B cell (primary cell): ENCODE measurements at regions not wholly inside any gene's neighbourhood (a gene's known extent, or its start where the extent isn't known, plus 50 kb on each side); places are given as distances from the start of the nearest gene placed in this dataset.

Source experiments
- ATAC-seq: fragments of 200-7000 bp; cut with Tn5 transposase; one replicate; pipeline ENCODE4 v1.10.0; 2021; ENCODE audit warnings: low read depth, mild to moderate bottlenecking, moderate number of reproducible peaks, moderate library complexity
- CTCF ChIA-PET: fragments of 350-600 bp; sonication (Branson Sonifier 250); formaldehyde crosslinking; loops from one replicate; lab custom pipeline; 2021; ENCODE audit warnings: antibody characterized with exemption, inconsistent platforms; lab: Charles Lee
- POLR2A ChIA-PET: fragments of 350-600 bp; sonication (Branson Sonifier 250); formaldehyde crosslinking; loops from one replicate; lab custom pipeline; 2021; ENCODE audit warnings: antibody characterized with exemption; lab: Charles Lee
- DNase-seq: peaks from one replicate; pipeline ENCODE4 v3.0.0; 2013
- H2AFZ ChIP-seq: 2 replicates; pipeline ENCODE4 v1.6.1; 2012; ENCODE audit warnings: mild to moderate bottlenecking, low read depth, low read length; ENCODE audit not compliant: insufficient read depth, poor library complexity, severe bottlenecking
- H3K27ac ChIP-seq, 2 donors: 1 replicate in 1 of 2; 2 replicates in 1 of 2; pipeline ENCODE4 v1.5.1; 2012 to 2013; ENCODE audit warnings: low read length in 2 of 2, mild to moderate bottlenecking in 2 of 2, moderate library complexity in 1 of 2
- H3K27me3 ChIP-seq, 4 experiments: fragments of 200-600 bp in 1 of 4; sonication (generic) in 1 of 4; replicated peaks in 1 of 4; 1 replicate in 2 of 4; 2 replicates in 2 of 4; pipeline versions ENCODE4 v1.6.1 to v1.7.0; 2013 to 2016; ENCODE audit warnings: low read length in 3 of 4, mild to moderate bottlenecking in 2 of 4, mixed read lengths in 1 of 4, moderate library complexity in 1 of 4; ENCODE audit not compliant: insufficient read depth in 4 of 4, control insufficient read depth in 3 of 4; ENCODE audit errors: control extremely low read depth in 1 of 4
- H3K36me3 ChIP-seq, 2 experiments: replicated peaks in 1 of 2; 1 replicate in 1 of 2; 2 replicates in 1 of 2; pipeline versions ENCODE4 v1.6.1 to v1.7.1; 2013; ENCODE audit warnings: low read length in 1 of 2; ENCODE audit not compliant: insufficient read depth in 2 of 2, control insufficient read depth in 1 of 2; ENCODE audit errors: control extremely low read depth in 1 of 2, extremely low read depth in 1 of 2
- H3K4me1 ChIP-seq, 2 donors: fragments of 200-600 bp in 1 of 2; sonication (generic) in 1 of 2; 1 replicate in 1 of 2; 2 replicates in 1 of 2; pipeline versions ENCODE4 v1.5.1 to v1.6.1; 2013 to 2017; ENCODE audit warnings: low read length in 2 of 2; ENCODE audit not compliant: control insufficient read depth in 2 of 2, insufficient read depth in 2 of 2
- H3K4me2 ChIP-seq: replicated peaks from 2 replicates; pipeline ENCODE3; 2012; ENCODE audit warnings: mild to moderate bottlenecking, low read depth, low read length; ENCODE audit not compliant: poor library complexity, severe bottlenecking
- H3K4me3 ChIP-seq, 5 experiments: fragments of 200-600 bp in 1 of 5; sonication (generic) in 1 of 5; 1 replicate in 3 of 5; 2 replicates in 2 of 5; pipeline versions ENCODE4 v1.5.1 to v1.7.0; 2011 to 2016; ENCODE audit warnings: low read length in 4 of 5, mild to moderate bottlenecking in 4 of 5, low read depth in 2 of 5, control low read depth in 1 of 5, moderate library complexity in 1 of 5; ENCODE audit not compliant: insufficient read depth in 1 of 5; ENCODE audit errors: control extremely low read depth in 1 of 5, extremely low read depth in 1 of 5
- H3K79me2 ChIP-seq: fragments of 200-600 bp; sonication (generic); one replicate; pipeline ENCODE4 v1.6.0; 2016; ENCODE audit warnings: low read length; ENCODE audit not compliant: control insufficient read depth, insufficient read depth
- H3K9ac ChIP-seq: fragments of 200-600 bp; sonication (generic); 2 replicates; pipeline ENCODE4 v1.6.1; 2017; ENCODE audit warnings: mild to moderate bottlenecking, low read length, moderate library complexity
- H3K9me3 ChIP-seq, 3 donors: one replicate each; pipeline versions ENCODE4 v1.6.1 to v1.7.1; 2013; ENCODE audit warnings: low read length in 2 of 3; ENCODE audit not compliant: control insufficient read depth in 2 of 3, insufficient read depth in 1 of 3; ENCODE audit errors: control extremely low read depth in 1 of 3
- H4K20me1 ChIP-seq: 2 replicates; pipeline ENCODE4 v1.6.0; 2012; ENCODE audit warnings: mild to moderate bottlenecking, low read length; ENCODE audit not compliant: insufficient read depth, control insufficient read depth, poor library complexity, severe bottlenecking
- H3K27ac Mint-ChIP-seq: one replicate; pipeline ENCODE4 v1.8.0; 2021; ENCODE audit warnings: mixed read lengths
- H3K27me3 Mint-ChIP-seq: one replicate; pipeline ENCODE4 v1.8.0; 2021; ENCODE audit warnings: mixed read lengths
- H3K4me1 Mint-ChIP-seq: one replicate; pipeline ENCODE4 v1.8.0; 2021; ENCODE audit warnings: mixed read lengths
- H3K4me3 Mint-ChIP-seq: one replicate; pipeline ENCODE4 v1.8.0; 2021; ENCODE audit warnings: mixed read lengths
- H3K9me3 Mint-ChIP-seq: one replicate; pipeline ENCODE4 v1.8.0; 2022; ENCODE audit warnings: mixed read lengths; ENCODE audit not compliant: insufficient read depth
- EZH2 ChIP-seq: IDR thresholded peaks from 2 replicates; pipeline ENCODE4 v1.6.1; 2012; ENCODE audit warnings: borderline replicate concordance, low read depth, mild to moderate bottlenecking, moderate library complexity, low read length; ENCODE audit not compliant: insufficient read depth, poor library complexity, severe bottlenecking
- WGBS: methylation state at CpG from one replicate; pipeline ENCODE4 v1.1.5; 2013; ENCODE audit warnings: missing lambda C conversion rate; ENCODE audit not compliant: insufficient coverage; 5-methylcytosine and 5-hydroxymethylcytosine counted together
- intact Hi-C: fragments of 100-400 bp; cut with micrococcal nuclease; formaldehyde crosslinking; loops from one replicate; pipeline ENCODE4 v1.10.0; 2022
- TF ChIP-seq, protein P1 (sequence below): fragments of 200-600 bp; IDR thresholded peaks from one replicate; pipeline ENCODE4 v1.8.0; 2022; ENCODE audit warnings: antibody characterized with exemption, mild to moderate bottlenecking

DNA sequence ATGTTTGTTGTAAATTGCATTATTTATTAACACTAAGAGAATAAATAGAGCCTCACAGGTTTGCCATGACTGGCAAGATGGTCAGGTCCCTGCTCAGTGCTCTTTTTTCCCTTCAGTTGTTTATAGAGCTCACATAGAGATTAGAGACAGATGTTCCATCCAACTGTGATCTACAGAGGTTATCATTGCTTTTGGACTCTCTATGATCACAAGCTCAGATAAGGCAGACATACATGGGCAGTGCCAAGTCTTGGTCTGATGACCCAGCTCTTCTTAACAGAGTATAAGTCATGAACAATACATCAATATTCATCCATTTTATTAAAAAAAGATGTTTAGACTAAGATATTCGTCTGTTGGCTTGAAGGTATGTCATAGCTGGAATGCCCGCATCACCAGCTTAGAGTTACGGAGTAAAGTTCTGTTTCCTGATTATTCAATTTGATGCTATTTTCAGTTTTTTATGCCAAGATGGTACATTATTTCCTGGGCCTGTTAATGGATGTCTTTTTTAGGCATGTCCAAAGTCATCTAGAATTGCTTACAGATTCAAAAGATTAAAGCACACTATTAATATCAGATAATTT lies 729.8 kb upstream of the SLC10A2 start:
- TF ChIP-seq EZH2: no peak
- TF ChIP-seq, protein P1, sequence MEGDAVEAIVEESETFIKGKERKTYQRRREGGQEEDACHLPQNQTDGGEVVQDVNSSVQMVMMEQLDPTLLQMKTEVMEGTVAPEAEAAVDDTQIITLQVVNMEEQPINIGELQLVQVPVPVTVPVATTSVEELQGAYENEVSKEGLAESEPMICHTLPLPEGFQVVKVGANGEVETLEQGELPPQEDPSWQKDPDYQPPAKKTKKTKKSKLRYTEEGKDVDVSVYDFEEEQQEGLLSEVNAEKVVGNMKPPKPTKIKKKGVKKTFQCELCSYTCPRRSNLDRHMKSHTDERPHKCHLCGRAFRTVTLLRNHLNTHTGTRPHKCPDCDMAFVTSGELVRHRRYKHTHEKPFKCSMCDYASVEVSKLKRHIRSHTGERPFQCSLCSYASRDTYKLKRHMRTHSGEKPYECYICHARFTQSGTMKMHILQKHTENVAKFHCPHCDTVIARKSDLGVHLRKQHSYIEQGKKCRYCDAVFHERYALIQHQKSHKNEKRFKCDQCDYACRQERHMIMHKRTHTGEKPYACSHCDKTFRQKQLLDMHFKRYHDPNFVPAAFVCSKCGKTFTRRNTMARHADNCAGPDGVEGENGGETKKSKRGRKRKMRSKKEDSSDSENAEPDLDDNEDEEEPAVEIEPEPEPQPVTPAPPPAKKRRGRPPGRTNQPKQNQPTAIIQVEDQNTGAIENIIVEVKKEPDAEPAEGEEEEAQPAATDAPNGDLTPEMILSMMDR: no peak
- WGBS: no CpG with 5 or more reads among the region's 3 CpGs
- Histone ChIP-seq H4K20me1 (no peaks in the 10 kb centered on the region), H3K4me2 (no peak overlapping the region), H3K9me3 (no peaks in the 10 kb centered on the region), H2AFZ (no peak overlapping the region), H3K36me3 (no peaks in the 10 kb centered on the region), H3K27ac (no peak overlapping the region), H3K4me3 (no peak overlapping the region), H3K27me3 (no peaks in the 10 kb centered on the region), H3K4me1 (no peaks in the 10 kb centered on the region), H3K9ac (no peak overlapping the region), H3K79me2 (no peaks in the 10 kb centered on the region)
- Mint-ChIP-seq H3K27me3 (no peaks in the 10 kb centered on the region), H3K9me3 (no peaks in the 10 kb centered on the region), H3K4me1 (no peaks in the 10 kb centered on the region), H3K4me3 (no peak overlapping the region), H3K27ac (no peak overlapping the region)
- CTCF ChIA-PET: no interaction called here
- ATAC-seq (no peak), DNase-seq (no peak)
- POLR2A ChIA-PET: no interaction called here
- intact Hi-C loops: no loop called here

DNA sequence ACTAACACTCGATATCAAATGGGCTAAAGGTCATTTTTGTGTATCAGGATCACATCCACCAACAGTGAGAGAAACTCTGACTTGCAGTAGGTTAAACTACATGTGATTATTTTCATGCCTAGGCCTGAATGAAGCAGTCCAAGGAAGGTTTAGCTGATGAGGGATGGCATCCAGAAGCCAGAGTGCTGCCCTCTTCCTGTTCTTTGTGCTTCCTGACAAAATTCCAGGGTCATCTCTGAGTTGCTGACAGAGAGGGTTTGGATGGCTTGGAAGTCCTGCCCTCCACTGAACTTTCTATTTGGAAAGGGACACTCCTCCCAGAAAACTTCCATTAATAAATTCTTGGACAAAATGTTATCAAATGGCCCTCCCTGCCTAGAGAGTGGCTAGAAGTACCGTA lies 728.3 kb upstream of the SLC10A2 start:
- intact Hi-C loops: no loop called here
- Histone ChIP-seq H3K4me1 (no peaks in the 10 kb centered on the region), H3K79me2 (no peaks in the 10 kb centered on the region), H3K36me3 (no peaks in the 10 kb centered on the region), H3K4me3 (no peak overlapping the region), H3K27me3 (no peaks in the 10 kb centered on the region), H3K9ac (no peak overlapping the region), H3K27ac (no peak overlapping the region), H4K20me1 (no peaks in the 10 kb centered on the region), H3K9me3 (no peaks in the 10 kb centered on the region), H3K4me2 (no peak overlapping the region), H2AFZ (no peak overlapping the region)
- H3K4me3 Mint-ChIP-seq: no peak overlapping the region
- H3K27me3 Mint-ChIP-seq: no peaks in the 10 kb centered on the region
- no CpG with 5 or more reads among the region's 2 CpGs for WGBS
- ATAC-seq (no peak), DNase-seq (no peak)
- H3K9me3 Mint-ChIP-seq: no peaks in the 10 kb centered on the region
- no peaks in the 10 kb centered on the region for H3K4me1 Mint-ChIP-seq
- no peak for TF ChIP-seq EZH2
- TF ChIP-seq, protein P1: no peak
- POLR2A ChIA-PET: no interaction called here
- CTCF ChIA-PET: no interaction called here
- H3K27ac Mint-ChIP-seq: no peak overlapping the region
